ENCODE measurements at regions not wholly inside any gene's neighbourhood (a gene's known extent, or its start where the extent isn't known, plus 50 kb on each side); places are given as distances from the start of the nearest gene placed in this dataset.

DNA sequence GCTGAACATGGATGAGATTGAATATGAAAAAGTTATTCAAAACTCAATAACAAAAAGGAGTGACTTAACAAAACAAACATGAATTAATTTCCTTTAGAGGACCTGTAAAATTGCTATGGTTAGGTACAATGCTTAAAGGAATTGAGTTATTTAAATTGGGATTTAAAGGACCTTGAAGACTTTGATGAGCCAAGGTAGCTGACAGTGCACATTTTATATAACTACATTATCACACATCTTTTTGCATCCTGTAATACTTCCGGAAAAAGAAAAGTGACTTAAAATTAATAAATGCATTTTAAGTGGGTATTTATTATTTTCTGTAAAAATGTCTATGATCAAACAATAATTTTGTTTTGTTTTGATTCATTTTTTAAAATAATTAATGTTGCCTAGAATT, 964.8 kb upstream of the SLIT2 start:
- DNase-seq (ENCODE audit: low spot score) = no peak
- TF ChIP-seq, protein P1, sequence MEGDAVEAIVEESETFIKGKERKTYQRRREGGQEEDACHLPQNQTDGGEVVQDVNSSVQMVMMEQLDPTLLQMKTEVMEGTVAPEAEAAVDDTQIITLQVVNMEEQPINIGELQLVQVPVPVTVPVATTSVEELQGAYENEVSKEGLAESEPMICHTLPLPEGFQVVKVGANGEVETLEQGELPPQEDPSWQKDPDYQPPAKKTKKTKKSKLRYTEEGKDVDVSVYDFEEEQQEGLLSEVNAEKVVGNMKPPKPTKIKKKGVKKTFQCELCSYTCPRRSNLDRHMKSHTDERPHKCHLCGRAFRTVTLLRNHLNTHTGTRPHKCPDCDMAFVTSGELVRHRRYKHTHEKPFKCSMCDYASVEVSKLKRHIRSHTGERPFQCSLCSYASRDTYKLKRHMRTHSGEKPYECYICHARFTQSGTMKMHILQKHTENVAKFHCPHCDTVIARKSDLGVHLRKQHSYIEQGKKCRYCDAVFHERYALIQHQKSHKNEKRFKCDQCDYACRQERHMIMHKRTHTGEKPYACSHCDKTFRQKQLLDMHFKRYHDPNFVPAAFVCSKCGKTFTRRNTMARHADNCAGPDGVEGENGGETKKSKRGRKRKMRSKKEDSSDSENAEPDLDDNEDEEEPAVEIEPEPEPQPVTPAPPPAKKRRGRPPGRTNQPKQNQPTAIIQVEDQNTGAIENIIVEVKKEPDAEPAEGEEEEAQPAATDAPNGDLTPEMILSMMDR (IDR thresholded peaks at IDR 0.05; ENCODE audit: extremely low read depth, missing control alignments) = no peak

DNA sequence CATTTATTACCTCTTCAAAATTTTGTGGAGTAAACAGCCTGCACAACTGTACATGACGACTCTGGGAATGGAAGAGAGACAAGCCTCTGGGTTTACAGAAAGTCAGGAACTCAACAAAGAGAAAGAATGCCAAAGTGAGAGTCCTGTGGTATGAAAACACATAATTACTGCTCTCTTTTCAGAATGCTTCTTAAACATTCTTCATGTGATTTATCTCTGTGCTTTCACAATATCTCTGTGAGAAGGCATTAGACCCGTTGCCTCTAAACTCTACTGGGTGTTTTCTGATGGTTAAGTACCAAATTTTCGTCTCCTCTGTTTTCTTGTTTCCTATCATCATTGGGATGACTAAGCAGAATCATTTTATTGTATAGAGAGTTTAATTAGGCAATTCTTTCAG, 966.6 kb upstream of the SLIT2 start:
- DNase-seq (ENCODE audit: low spot score) = no peak
- TF ChIP-seq, protein P1 (IDR thresholded peaks at IDR 0.05; ENCODE audit: extremely low read depth, missing control alignments) = no peak

DNA sequence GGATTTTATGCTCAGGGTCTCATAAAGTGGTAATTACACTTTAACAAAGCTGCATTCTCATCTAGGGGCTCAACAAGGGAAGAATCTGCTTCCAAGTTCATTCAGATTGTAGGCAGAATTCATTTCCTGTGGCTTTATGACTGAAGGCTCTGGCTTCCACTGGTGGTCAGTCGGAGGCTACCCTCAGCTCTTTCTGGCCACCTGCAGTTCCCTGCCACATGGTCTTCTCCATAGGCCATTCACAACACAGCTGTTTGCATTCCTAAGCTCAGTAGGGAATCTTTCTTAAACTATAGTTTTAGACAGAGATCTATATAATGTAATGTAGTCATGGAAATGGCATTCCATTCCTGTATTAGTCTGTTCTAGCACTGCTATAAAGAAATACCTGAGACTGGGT, 973.0 kb upstream of the SLIT2 start:
- no peak for DNase-seq (ENCODE audit: low spot score)
- TF ChIP-seq, protein P1 (IDR thresholded peaks at IDR 0.05; ENCODE audit: extremely low read depth, missing control alignments) = no peak

DNA sequence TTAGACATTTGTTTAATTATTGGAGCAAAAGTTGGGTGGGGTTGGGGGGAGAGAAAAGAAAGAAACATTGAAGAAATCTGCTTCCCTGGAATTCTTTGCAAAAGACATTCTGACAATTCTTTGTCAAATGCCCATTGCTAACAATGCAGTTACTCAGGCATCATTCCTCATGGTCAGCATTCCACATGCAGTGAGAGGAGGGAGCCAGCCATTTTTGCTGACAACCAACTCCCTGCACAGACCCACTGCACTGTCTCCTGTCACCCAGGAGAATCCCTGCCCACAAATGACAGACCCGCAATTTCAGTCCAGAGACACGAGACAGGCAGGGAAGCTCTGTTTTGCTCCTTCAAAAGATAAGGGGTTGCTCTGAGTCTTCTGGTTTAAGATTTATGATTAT, 985.1 kb upstream of the SLIT2 start:
- no peak for DNase-seq (ENCODE audit: low spot score)
- TF ChIP-seq, protein P1 (IDR thresholded peaks at IDR 0.05; ENCODE audit: extremely low read depth, missing control alignments) = no peak

DNA sequence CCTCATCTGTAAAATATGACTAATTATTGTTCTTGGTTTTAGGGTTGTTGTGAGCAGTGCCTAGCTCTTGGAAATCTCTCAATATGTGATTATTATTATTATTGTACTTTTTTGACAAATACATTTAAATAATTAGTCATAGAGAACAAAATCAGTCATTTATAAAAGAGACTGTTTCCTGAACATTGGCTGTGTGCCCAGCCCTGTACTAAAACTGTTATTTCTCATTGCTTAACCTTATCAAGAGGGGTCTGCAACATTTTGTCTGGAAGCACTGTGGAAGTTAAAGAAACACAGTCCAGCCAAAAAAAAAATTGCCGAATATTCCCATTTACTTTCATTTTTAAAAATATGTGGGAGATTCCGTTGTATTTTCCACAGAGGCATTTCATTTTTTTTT, 989.2 kb upstream of the SLIT2 start:
- TF ChIP-seq, protein P1 (IDR thresholded peaks at IDR 0.05; ENCODE audit: extremely low read depth, missing control alignments) = no peak
- no peak for DNase-seq (ENCODE audit: low spot score)

DNA sequence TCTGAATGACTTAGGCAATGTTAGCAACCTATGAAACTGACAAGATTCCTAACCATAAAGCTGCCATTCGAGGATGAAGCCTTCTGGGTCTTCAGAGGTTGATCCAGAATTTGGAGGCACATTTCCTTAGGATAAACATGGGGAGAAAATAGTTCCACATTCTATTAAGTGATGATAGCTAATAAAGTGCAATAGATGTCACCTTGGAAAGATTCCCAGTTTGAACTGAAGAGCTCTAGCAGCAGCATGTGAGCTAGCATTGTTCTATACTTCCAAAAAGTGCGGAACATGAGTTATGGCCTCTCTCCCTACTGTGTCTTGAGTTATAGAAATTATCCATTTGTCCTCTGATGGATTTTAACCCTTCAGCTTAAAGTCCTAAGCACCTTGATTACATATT, 991.4 kb upstream of the SLIT2 start:
- TF ChIP-seq, protein P1 (IDR thresholded peaks at IDR 0.05; ENCODE audit: extremely low read depth, missing control alignments) = no peak
- DNase-seq (ENCODE audit: low spot score) = no peak

DNA sequence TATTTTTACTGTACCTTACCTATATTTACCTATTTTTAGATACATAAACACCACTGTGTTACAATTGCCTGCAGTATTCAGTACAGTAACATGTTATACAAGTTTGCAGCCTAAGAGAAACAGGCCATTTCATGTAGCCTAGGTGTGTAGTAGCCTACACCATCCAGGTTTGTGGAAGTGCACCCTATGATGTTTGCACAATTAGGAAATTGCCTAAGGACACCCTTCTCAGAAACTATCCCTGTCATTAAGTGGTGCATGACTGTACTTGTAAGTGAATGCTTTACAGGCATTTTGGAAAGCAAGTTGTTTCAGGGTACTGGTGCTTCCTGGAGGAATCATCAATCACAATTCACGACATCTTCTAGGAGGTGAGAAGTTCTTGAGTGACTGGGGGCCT, 991.8 kb upstream of the SLIT2 start:
- TF ChIP-seq, protein P1 (IDR thresholded peaks at IDR 0.05; ENCODE audit: extremely low read depth, missing control alignments) = no peak
- no peak for DNase-seq (ENCODE audit: low spot score)
